CD4-positive, alpha-beta T cell (primary cell): ENCODE measurements at regions not wholly inside any gene's neighbourhood (a gene's known extent, or its start where the extent isn't known, plus 50 kb on each side); places are given as distances from the start of the nearest gene placed in this dataset.
A peak's percentile ranks its signal among the peaks of the same experiment; 100 is the strongest.

Experiments used
- ATAC-seq: fragments of 200-7000 bp; cut with Tn5 transposase; one replicate; pipeline ENCODE4 v1.10.0; 2022; ENCODE audit warnings: mild to moderate bottlenecking; ENCODE audit not compliant: poor library complexity
- CTCF ChIA-PET: fragments of 350-600 bp; sonication (Branson Sonifier 250); formaldehyde crosslinking; loops from one replicate; lab custom pipeline; 2021; ENCODE audit warnings: antibody characterized with exemption, inconsistent platforms; lab: Charles Lee
- POLR2A ChIA-PET: fragments of 350-600 bp; sonication (Branson Sonifier 250); formaldehyde crosslinking; loops from one replicate; lab custom pipeline; 2021; ENCODE audit warnings: antibody characterized with exemption, inconsistent platforms; lab: Charles Lee
- DNase-seq, 14 experiments: peaks; one replicate each; pipeline ENCODE4 v3.0.0-alpha.2; 2013 to 2020; ENCODE audit warnings: mixed read lengths in 2 of 14
- H3K27ac ChIP-seq, 2 donors: one replicate each; pipeline versions ENCODE4 v1.5.1 to v1.7.0; 2013; ENCODE audit warnings: low read length in 2 of 2, low read depth in 1 of 2, mild to moderate bottlenecking in 1 of 2
- H3K27me3 ChIP-seq, 2 experiments: 1 replicate in 1 of 2; 2 replicates in 1 of 2; pipeline versions ENCODE4 v1.6.1 to v1.7.0; 2013; ENCODE audit warnings: low read length in 2 of 2, control low read depth in 1 of 2, mild to moderate bottlenecking in 1 of 2, moderate library complexity in 1 of 2; ENCODE audit not compliant: insufficient read depth in 2 of 2, control insufficient read depth in 1 of 2
- H3K36me3 ChIP-seq: one replicate; pipeline ENCODE4 v1.6.1; 2013; ENCODE audit warnings: low read length, control low read depth; ENCODE audit not compliant: insufficient read depth
- H3K4me1 ChIP-seq: one replicate; pipeline ENCODE4 v1.6.1; 2013; ENCODE audit warnings: low read length, control low read depth; ENCODE audit not compliant: insufficient read depth
- H3K4me3 ChIP-seq: one replicate; pipeline ENCODE4 v1.5.1; 2013; ENCODE audit warnings: mild to moderate bottlenecking, low read length, moderate library complexity
- H3K9me3 ChIP-seq, 2 experiments: 1 replicate in 1 of 2; 2 replicates in 1 of 2; pipeline versions ENCODE4 v1.6.1 to v1.7.0; 2013; ENCODE audit warnings: low read length in 2 of 2, mild to moderate bottlenecking in 2 of 2, control low read depth in 1 of 2, moderate library complexity in 1 of 2; ENCODE audit not compliant: control insufficient read depth in 1 of 2, insufficient read depth in 1 of 2
- H3K27ac Mint-ChIP-seq: one replicate; pipeline ENCODE4 v1.8.0; 2020; ENCODE audit warnings: mixed read lengths
- H3K27me3 Mint-ChIP-seq: one replicate; pipeline ENCODE4 v1.8.0; 2021; ENCODE audit warnings: mixed read lengths
- H3K36me3 Mint-ChIP-seq: one replicate; pipeline ENCODE4 v1.8.0; 2021; ENCODE audit warnings: low read depth, mixed read lengths
- H3K4me1 Mint-ChIP-seq: one replicate; pipeline ENCODE4 v1.8.0; 2021; ENCODE audit warnings: low read depth, mixed read lengths
- H3K4me3 Mint-ChIP-seq: one replicate; pipeline ENCODE4 v1.8.0; 2020; ENCODE audit warnings: mild to moderate bottlenecking, mixed read lengths
- H3K9me3 Mint-ChIP-seq: one replicate; pipeline ENCODE4 v1.8.0; 2020; ENCODE audit warnings: mixed read lengths
- CTCF ChIP-seq: fragments of 200-600 bp; IDR thresholded peaks from one replicate; pipeline ENCODE4 v1.8.0; 2022; ENCODE audit warnings: antibody characterized with exemption, mild to moderate bottlenecking
- intact Hi-C, 2 experiments: fragments of 100-400 bp; cut with DNase I in 1 of 2; cut with micrococcal nuclease in 1 of 2; formaldehyde crosslinking; loops; one replicate each; pipeline versions ENCODE4 v1.15.1 to v1.9.0; 2023 to 2025; cut with DNase I, micrococcal nuclease

GRCh38 chr17:63139356-63139755 lies 173.3 kb downstream of the TANC2 start:
- Histone ChIP-seq H3K27me3 (no peaks in the 10 kb centered on the region), H3K4me1 (no peaks in the 10 kb centered on the region), H3K36me3 (no peaks in the 10 kb centered on the region), H3K4me3 (no peak overlapping the region), H3K27ac (no peak overlapping the region), H3K9me3 (no peaks in the 10 kb centered on the region)
- TF ChIP-seq CTCF = no peak
- H3K4me3 Mint-ChIP-seq = no peak overlapping the region
- ChIA-PET CTCF (no interaction called here), POLR2A (no interaction called here)
- H3K36me3 Mint-ChIP-seq = no peaks in the 10 kb centered on the region
- H3K4me1 Mint-ChIP-seq = no peaks in the 10 kb centered on the region
- no peak for ATAC-seq
- no peak overlapping the region for H3K27ac Mint-ChIP-seq
- DNase-seq = no peak
- H3K9me3 Mint-ChIP-seq = no peaks in the 10 kb centered on the region
- intact Hi-C loops = no loop called here
- H3K27me3 Mint-ChIP-seq = no peaks in the 10 kb centered on the region

GRCh38 chr17:63140255-63140654 lies 174.2 kb downstream of the TANC2 start:
- no peak overlapping the region for H3K4me3 ChIP-seq
- H3K4me3 Mint-ChIP-seq = no peak overlapping the region
- no peak for ATAC-seq
- no peaks in the 10 kb centered on the region for H3K9me3 Mint-ChIP-seq
- peak in 3 of 14 experiments; percentile 24 to 29 (median 27) for DNase-seq
- no peaks in the 10 kb centered on the region for H3K4me1 Mint-ChIP-seq
- CTCF ChIA-PET = no interaction called here
- no peak overlapping the region for H3K27ac Mint-ChIP-seq
- no peaks in the 10 kb centered on the region for H3K36me3 ChIP-seq
- H3K27ac ChIP-seq = no peak overlapping the region
- intact Hi-C loops = no loop called here
- POLR2A ChIA-PET = no interaction called here
- H3K4me1 ChIP-seq = no peaks in the 10 kb centered on the region
- TF ChIP-seq CTCF = no peak
- no peaks in the 10 kb centered on the region for H3K9me3 ChIP-seq
- no peaks in the 10 kb centered on the region for H3K36me3 Mint-ChIP-seq
- no peaks in the 10 kb centered on the region for H3K27me3 Mint-ChIP-seq
- no peaks in the 10 kb centered on the region for H3K27me3 ChIP-seq

GRCh38 chr17:63142836-63143235 lies 176.8 kb downstream of the TANC2 start:
- Mint-ChIP-seq H3K27ac (no peak overlapping the region), H3K9me3 (no peaks in the 10 kb centered on the region), H3K4me3 (no peak overlapping the region), H3K4me1 (no peaks in the 10 kb centered on the region), H3K36me3 (no peaks in the 10 kb centered on the region), H3K27me3 (no peaks in the 10 kb centered on the region)
- Histone ChIP-seq H3K4me1 (no peaks in the 10 kb centered on the region), H3K36me3 (no peaks in the 10 kb centered on the region), H3K9me3 (no peaks in the 10 kb centered on the region), H3K27me3 (no peaks in the 10 kb centered on the region), H3K27ac (no peak overlapping the region), H3K4me3 (no peak overlapping the region)
- DNase-seq (no peak), ATAC-seq (no peak)
- POLR2A ChIA-PET = no interaction called here
- intact Hi-C loops = no loop called here
- CTCF ChIA-PET = no interaction called here
- no peak for TF ChIP-seq CTCF
